ENCODE measurements at regions not wholly inside any gene's neighbourhood (a gene's known extent, or its start where the extent isn't known, plus 50 kb on each side); places are given as distances from the start of the nearest gene placed in this dataset.
"Not testable (repeated sequence)": the region's sequence is repeated elsewhere in the genome, so short reads cannot be mapped to it uniquely, and the experiment has no call there.

GRCh38 chr6:115514656-115515055 lies 546.0 kb downstream of the FRK start:
- no peak for TF ChIP-seq POLR2A (IDR thresholded peaks at IDR 0.05; ENCODE audit: extremely low read depth, insufficient read length)
- TF ChIP-seq MYC (IDR thresholded peaks at IDR 0.05; ENCODE audit: low read depth, low read length) = no peak
- no peak for TF ChIP-seq MAX (IDR thresholded peaks at IDR 0.05; ENCODE audit: low read depth, low read length)
- TF ChIP-seq CTCF (IDR thresholded peaks at IDR 0.05; ENCODE audit: low read depth, low read length) = no peak
- no peak for DNase-seq (ENCODE audit: low read depth)

GRCh38 chr6:115512923-115513322 lies 547.8 kb downstream of the FRK start:
- no peak for DNase-seq (ENCODE audit: low read depth)
- TF ChIP-seq MAX (IDR thresholded peaks at IDR 0.05; ENCODE audit: low read depth, low read length) (no peak), MYC (IDR thresholded peaks at IDR 0.05; ENCODE audit: low read depth, low read length) (no peak), CTCF (IDR thresholded peaks at IDR 0.05; ENCODE audit: low read depth, low read length) (no peak), POLR2A (IDR thresholded peaks at IDR 0.05; ENCODE audit: extremely low read depth, insufficient read length) (no peak)
- H3K4me3 ChIP-seq (ENCODE audit: low read depth, low read length) = no peak overlapping the region

More at GRCh38 chr6:115514656-115515055, 546.0 kb downstream of the FRK start:
- no peak overlapping the region for H3K4me3 ChIP-seq (ENCODE audit: low read depth, low read length)

- no peak overlapping the region for H3K4me3 ChIP-seq (ENCODE audit: low read depth, low read length)
- TF ChIP-seq MAX (IDR thresholded peaks at IDR 0.05; ENCODE audit: low read depth, low read length) (no peak), MYC (IDR thresholded peaks at IDR 0.05; ENCODE audit: low read depth, low read length) (no peak), POLR2A (IDR thresholded peaks at IDR 0.05; ENCODE audit: extremely low read depth, insufficient read length) (no peak), CTCF (IDR thresholded peaks at IDR 0.05; ENCODE audit: low read depth, low read length) (no peak)
- no peak for DNase-seq (ENCODE audit: low read depth)
Measured at GRCh38 chr6:115511771-115512170, 548.9 kb downstream of the FRK start.

GRCh38 chr6:115502432-115502831 lies 558.3 kb downstream of the FRK start:
- not testable (repeated sequence) for DNase-seq (ENCODE audit: low read depth)

GRCh38 chr6:115495184-115495583 lies 565.5 kb downstream of the FRK start:
- TF ChIP-seq MYC (IDR thresholded peaks at IDR 0.05; ENCODE audit: low read depth, low read length) = no peak
- no peak for TF ChIP-seq MAX (IDR thresholded peaks at IDR 0.05; ENCODE audit: low read depth, low read length)
- TF ChIP-seq CTCF (IDR thresholded peaks at IDR 0.05; ENCODE audit: low read depth, low read length) = no peak
- TF ChIP-seq POLR2A (IDR thresholded peaks at IDR 0.05; ENCODE audit: extremely low read depth, insufficient read length) = no peak
- no peak overlapping the region for H3K4me3 ChIP-seq (ENCODE audit: low read depth, low read length)
- DNase-seq (ENCODE audit: low read depth) = no peak

More at GRCh38 chr6:115502432-115502831, 558.3 kb downstream of the FRK start:
- not testable (repeated sequence) for H3K4me3 ChIP-seq (ENCODE audit: low read depth, low read length)

- TF ChIP-seq MYC (IDR thresholded peaks at IDR 0.05; ENCODE audit: low read depth, low read length) (no peak), CTCF (IDR thresholded peaks at IDR 0.05; ENCODE audit: low read depth, low read length) (no peak), MAX (IDR thresholded peaks at IDR 0.05; ENCODE audit: low read depth, low read length) (no peak), POLR2A (IDR thresholded peaks at IDR 0.05; ENCODE audit: extremely low read depth, insufficient read length) (no peak)
- no peak for DNase-seq (ENCODE audit: low read depth)
- H3K4me3 ChIP-seq (ENCODE audit: low read depth, low read length) = no peak overlapping the region
Measured at GRCh38 chr6:115487331-115487730, 573.4 kb downstream of the FRK start.

All from NB4 (cell line).